ENCODE measurements at regions not wholly inside any gene's neighbourhood (a gene's known extent, or its start where the extent isn't known, plus 50 kb on each side); places are given as distances from the start of the nearest gene placed in this dataset.

- TF ChIP-seq EZH2phosphoT487 (IDR thresholded peaks at IDR 0.05) = no peak
- TF ChIP-seq EZH2 (IDR thresholded peaks at IDR 0.05) = no peak
- TF ChIP-seq CTCF (IDR thresholded peaks at IDR 0.05) = no peak
These were observed 228.9 kb downstream of the TTC8 start for GRCh38 chr14:89053303-89053702.

Measured in neural progenitor cell (in vitro differentiated cells).